Fibroblast of peridontal ligament (primary cell): ENCODE measurements at regions not wholly inside any gene's neighbourhood (a gene's known extent, or its start where the extent isn't known, plus 50 kb on each side); places are given as distances from the start of the nearest gene placed in this dataset.
"Not testable (repeated sequence)": the region's sequence is repeated elsewhere in the genome, so short reads cannot be mapped to it uniquely, and the experiment has no call there.

ENCODE experiments used
- DNase-seq: peaks from one replicate; pipeline ENCODE4 v3.0.0-alpha.2; 2010; ENCODE audit errors: extremely low read depth

GRCh38 chr2:82237994-82238662 is 1933.6 kb upstream of the LRRTM1 start:
- no peak for DNase-seq

- no peak for DNase-seq
These were observed 1929.8 kb upstream of the LRRTM1 start for GRCh38 chr2:82234283-82234874.

- DNase-seq = no peak
These were observed 1929.3 kb upstream of the LRRTM1 start for GRCh38 chr2:82233806-82234205.

GRCh38 chr2:82230406-82230805 is 1925.9 kb upstream of the LRRTM1 start:
- no peak for DNase-seq

- no peak for DNase-seq
These were observed 1921.9 kb upstream of the LRRTM1 start for GRCh38 chr2:82226441-82226840.

GRCh38 chr2:82224301-82224940 is 1919.9 kb upstream of the LRRTM1 start:
- no peak for DNase-seq

- no peak for DNase-seq
These were observed 1910.7 kb upstream of the LRRTM1 start for GRCh38 chr2:82215212-82215611.

GRCh38 chr2:82199493-82199852 is 1894.9 kb upstream of the LRRTM1 start:
- DNase-seq = no peak

GRCh38 chr2:82198809-82199492 is 1894.4 kb upstream of the LRRTM1 start:
- DNase-seq = no peak

- DNase-seq = no peak
These were observed 1877.7 kb upstream of the LRRTM1 start for GRCh38 chr2:82182270-82182669.

- not testable (repeated sequence) for DNase-seq
These were observed 1870.7 kb upstream of the LRRTM1 start for GRCh38 chr2:82175210-82175609.

GRCh38 chr2:82172483-82172882 is 1867.9 kb upstream of the LRRTM1 start:
- DNase-seq = no peak

GRCh38 chr2:82169379-82169778 is 1864.8 kb upstream of the LRRTM1 start:
- no peak for DNase-seq

GRCh38 chr2:82165377-82165776 is 1860.8 kb upstream of the LRRTM1 start:
- no peak for DNase-seq

- DNase-seq = no peak
These were observed 1853.6 kb upstream of the LRRTM1 start for GRCh38 chr2:82158150-82158549.

- DNase-seq = no peak
These were observed 1850.9 kb upstream of the LRRTM1 start for GRCh38 chr2:82155469-82155868.

GRCh38 chr2:82143343-82143742 is 1838.8 kb upstream of the LRRTM1 start:
- no peak for DNase-seq

GRCh38 chr2:82139979-82140611 is 1835.5 kb upstream of the LRRTM1 start:
- no peak for DNase-seq

GRCh38 chr2:82137441-82137840 is 1832.9 kb upstream of the LRRTM1 start:
- DNase-seq = no peak

- DNase-seq = no peak
These were observed 1823.5 kb upstream of the LRRTM1 start for GRCh38 chr2:82128051-82128450.

- DNase-seq = no peak
These were observed 1820.1 kb upstream of the LRRTM1 start for GRCh38 chr2:82124629-82125028.

GRCh38 chr2:82120654-82121053 is 1816.1 kb upstream of the LRRTM1 start:
- no peak for DNase-seq
